Pons (tissue), 1 donor: ENCODE measurements at regions not wholly inside any gene's neighbourhood (a gene's known extent, or its start where the extent isn't known, plus 50 kb on each side); places are given as distances from the start of the nearest gene placed in this dataset.

ENCODE experiments used
- DNase-seq: peaks from one replicate; pipeline ENCODE4 v3.0.0-alpha.2; 2016; ENCODE audit warnings: low spot score

- DNase-seq, result no peak
These were observed 97.6 kb downstream of the HMX1 start for GRCh38 chr4:8774071-8774470.

GRCh38 chr4:8773124-8773931 is 98.3 kb downstream of the HMX1 start:
- DNase-seq, result no peak

- DNase-seq, result no peak
These were observed 99.0 kb downstream of the HMX1 start for GRCh38 chr4:8772499-8773123.

GRCh38 chr4:8771666-8772065 is 100.0 kb downstream of the HMX1 start:
- no peak for DNase-seq

GRCh38 chr4:8771258-8771590 is 100.4 kb downstream of the HMX1 start:
- no peak for DNase-seq

GRCh38 chr4:8770518-8771257 is 101.0 kb downstream of the HMX1 start:
- no peak for DNase-seq

GRCh38 chr4:8769645-8770517 is 101.8 kb downstream of the HMX1 start:
- DNase-seq, result no peak

GRCh38 chr4:8768357-8768999 is 103.2 kb downstream of the HMX1 start:
- no peak for DNase-seq

GRCh38 chr4:8766610-8767009 is 105.0 kb downstream of the HMX1 start:
- DNase-seq, result no peak

- DNase-seq, result no peak
These were observed 105.7 kb downstream of the HMX1 start for GRCh38 chr4:8765631-8766590.

- DNase-seq, result no peak
These were observed 106.6 kb downstream of the HMX1 start for GRCh38 chr4:8765084-8765483.

- no peak for DNase-seq
These were observed 107.4 kb downstream of the HMX1 start for GRCh38 chr4:8763966-8764901.

GRCh38 chr4:8762951-8763735 is 108.5 kb downstream of the HMX1 start:
- DNase-seq, result no peak

- DNase-seq, result no peak
These were observed 109.3 kb downstream of the HMX1 start for GRCh38 chr4:8762356-8762755.

GRCh38 chr4:8761824-8762205 is 109.8 kb downstream of the HMX1 start:
- no peak for DNase-seq

GRCh38 chr4:8761167-8761823 is 110.3 kb downstream of the HMX1 start:
- no peak for DNase-seq

- no peak for DNase-seq
These were observed 111.1 kb downstream of the HMX1 start for GRCh38 chr4:8760561-8760960.

GRCh38 chr4:8759987-8760386 is 111.7 kb downstream of the HMX1 start:
- DNase-seq, result no peak
